Heart left ventricle (tissue), 13 donors: ENCODE measurements at regions not wholly inside any gene's neighbourhood (a gene's known extent, or its start where the extent isn't known, plus 50 kb on each side); places are given as distances from the start of the nearest gene placed in this dataset.

Experiments used
- POLR2A ChIP-seq, 2 donors: fragments of 450-650 bp; IDR thresholded peaks; one replicate each; pipeline ENCODE4 v1.6.1; 2017; ENCODE audit warnings: antibody characterized with exemption in 2 of 2, mild to moderate bottlenecking in 2 of 2, moderate library complexity in 2 of 2
- TF ChIP-seq, protein P1 (sequence below), 12 donors: fragments of 200-600 bp; sonication (generic) in 4 of 12; IDR thresholded peaks; one replicate each; pipeline versions ENCODE4 v1.5.0 to v1.8.0; 2018 to 2022; ENCODE audit warnings: antibody characterized with exemption in 12 of 12, mild to moderate bottlenecking in 5 of 12
- donor health status: ischemic (EF 13 %, LVEDD 7.1; RV severe dilation, severe dysfunction).
- donor health status: DM: no; HTN: yes; CAD: no.
- donor health status: DM: no; HTN: no; CAD: no.
- donor health status: ischemic (EF 25% LVEDD 6.9; RV normal size, moderate dysfunction).
- donor health status: ischemic (EF 25% LVEDD 5.7; RV mildly dilated, moderate dysfunction).
- donor health status: ischemic (EF 35%, LVEDD 5.7; RV mildly dilated, moderate dysfunction).
- donor health status: nonischemic (EF 11% LVEDD 7.7; RV severe dilation, severe dysfunction).
- donor health status: DM: yes; HTN: yes; CAD: no.
- donor health status: PGD.
- donor health status: ischemic (EF 29% LVEDD 5.4; RV normal size, mild dysfunction).
- donor health status: nonischemic (EF 23%, LVEDD 6.1; RV moderate dilation, normal function).

- no peak for TF ChIP-seq POLR2A (IDR thresholded peaks at IDR 0.05)
- TF ChIP-seq, protein P1, sequence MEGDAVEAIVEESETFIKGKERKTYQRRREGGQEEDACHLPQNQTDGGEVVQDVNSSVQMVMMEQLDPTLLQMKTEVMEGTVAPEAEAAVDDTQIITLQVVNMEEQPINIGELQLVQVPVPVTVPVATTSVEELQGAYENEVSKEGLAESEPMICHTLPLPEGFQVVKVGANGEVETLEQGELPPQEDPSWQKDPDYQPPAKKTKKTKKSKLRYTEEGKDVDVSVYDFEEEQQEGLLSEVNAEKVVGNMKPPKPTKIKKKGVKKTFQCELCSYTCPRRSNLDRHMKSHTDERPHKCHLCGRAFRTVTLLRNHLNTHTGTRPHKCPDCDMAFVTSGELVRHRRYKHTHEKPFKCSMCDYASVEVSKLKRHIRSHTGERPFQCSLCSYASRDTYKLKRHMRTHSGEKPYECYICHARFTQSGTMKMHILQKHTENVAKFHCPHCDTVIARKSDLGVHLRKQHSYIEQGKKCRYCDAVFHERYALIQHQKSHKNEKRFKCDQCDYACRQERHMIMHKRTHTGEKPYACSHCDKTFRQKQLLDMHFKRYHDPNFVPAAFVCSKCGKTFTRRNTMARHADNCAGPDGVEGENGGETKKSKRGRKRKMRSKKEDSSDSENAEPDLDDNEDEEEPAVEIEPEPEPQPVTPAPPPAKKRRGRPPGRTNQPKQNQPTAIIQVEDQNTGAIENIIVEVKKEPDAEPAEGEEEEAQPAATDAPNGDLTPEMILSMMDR (IDR thresholded peaks at IDR 0.05), result peak in 4 of 12 donors; percentile 7 to 30 (median 24)
Measured at GRCh38 chr11:97557399-97557798, 1167.6 kb downstream of the JRKL start.
